Inflammatory macrophage (primary cell): ENCODE measurements at regions not wholly inside any gene's neighbourhood (a gene's known extent, or its start where the extent isn't known, plus 50 kb on each side); places are given as distances from the start of the nearest gene placed in this dataset.

Experiments
- DNase-seq, 2 donors: peaks; one replicate each; pipeline ENCODE4 v3.0.0-alpha.2; 2020 to 2022

DNA sequence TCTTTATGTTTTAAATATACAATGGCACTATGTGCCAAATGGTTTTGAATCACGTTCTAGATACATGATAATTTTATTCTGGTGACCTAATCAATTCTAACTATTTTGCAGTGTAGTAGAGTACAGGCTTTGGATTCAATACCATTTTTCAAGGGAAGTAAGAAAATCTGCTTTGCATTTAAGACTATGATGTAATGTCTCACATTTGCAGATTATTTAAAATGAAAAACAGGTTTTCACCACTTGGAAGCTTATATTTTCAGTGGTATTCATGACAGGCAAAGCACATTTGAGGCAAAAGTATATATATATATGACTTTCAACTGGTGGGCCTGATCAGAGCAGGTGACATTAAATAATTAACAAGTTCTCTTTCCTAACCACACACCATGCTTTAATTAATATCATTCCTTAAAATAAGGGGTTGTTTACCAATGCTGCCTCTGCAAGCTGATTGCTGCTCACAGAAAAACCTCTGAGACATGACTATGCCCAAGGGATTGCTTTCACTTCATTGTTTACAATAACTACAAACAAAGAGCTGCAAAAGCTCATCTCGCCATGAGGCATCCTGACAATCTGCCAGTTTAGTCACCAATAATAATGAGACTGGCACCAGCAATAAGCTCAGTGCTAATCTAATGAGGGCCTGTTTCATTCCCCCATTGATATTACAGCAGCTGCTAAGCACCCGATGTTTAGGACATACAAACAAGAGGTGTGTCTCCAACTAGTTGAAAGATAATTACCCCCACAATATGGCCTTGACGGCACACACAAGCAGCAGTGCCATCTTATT is 1176.0 kb upstream of the GJE1 start:
- no peak for DNase-seq

DNA sequence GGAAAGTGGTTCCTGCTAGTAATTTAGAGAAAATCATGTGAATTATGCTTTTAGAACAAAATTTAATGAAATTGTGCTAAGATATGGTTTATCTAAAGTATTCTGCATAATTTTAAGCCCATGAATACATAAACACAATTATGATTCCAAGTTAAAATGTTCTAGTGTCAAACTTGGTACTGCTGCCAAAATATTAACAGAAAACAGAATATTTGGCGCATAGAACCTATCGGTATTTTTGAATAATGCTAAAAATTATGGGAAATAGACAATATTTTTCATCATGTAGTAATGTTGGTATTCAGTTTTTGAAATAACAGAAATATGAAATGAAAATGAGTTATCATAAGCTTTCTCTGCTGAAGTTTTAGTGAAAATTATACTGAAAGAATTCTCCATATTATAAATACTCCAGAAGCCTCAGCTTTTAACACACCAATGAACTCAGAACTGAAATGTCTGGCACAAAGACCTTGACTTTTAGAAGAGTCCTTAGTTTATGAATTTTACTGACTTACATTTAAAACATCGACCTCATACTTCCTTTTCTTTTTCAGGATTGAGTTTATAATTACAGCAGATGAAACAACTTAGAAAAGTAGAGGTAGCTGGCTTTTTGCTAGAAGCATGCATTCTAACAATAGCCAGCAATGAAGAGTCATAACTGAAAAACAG is 1192.3 kb upstream of the GJE1 start:
- DNase-seq, result no peak

DNA sequence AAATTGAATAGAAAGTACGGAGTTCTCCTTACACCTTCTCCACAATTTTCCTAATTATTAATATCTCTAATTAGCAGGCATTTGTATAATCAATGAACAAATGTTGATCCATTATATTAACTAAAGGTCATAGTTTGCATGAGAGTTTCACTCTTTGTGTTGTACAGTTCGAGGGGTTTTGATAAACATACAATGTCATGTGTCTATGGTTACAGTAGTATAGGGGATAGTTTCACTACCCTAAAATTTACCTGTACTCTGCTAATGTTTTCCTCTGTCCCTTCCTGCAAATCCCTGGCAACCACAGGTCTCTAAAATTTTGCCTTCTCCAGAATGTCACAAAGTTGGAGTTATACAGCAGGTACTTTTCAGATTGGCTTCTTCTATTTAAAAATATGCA is 1199.8 kb upstream of the GJE1 start:
- DNase-seq, result no peak

DNA sequence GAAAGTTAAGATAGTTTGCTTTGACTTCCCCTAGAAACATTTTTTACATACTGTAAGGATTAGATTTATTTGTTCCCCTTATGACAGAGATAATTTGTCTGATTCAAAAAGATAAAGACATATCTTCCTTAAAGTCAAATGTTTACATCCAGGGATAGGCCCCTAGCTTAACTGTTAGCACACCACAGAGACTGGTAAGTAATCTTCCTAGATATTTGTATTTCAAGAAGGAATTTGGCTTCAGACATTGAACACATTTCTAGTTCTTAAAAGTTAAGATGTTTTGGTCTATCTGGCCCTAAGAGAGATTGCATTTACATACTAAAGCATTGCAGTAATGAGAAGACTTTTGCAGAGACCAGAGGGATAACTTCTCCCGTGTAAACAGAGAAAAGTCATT is 1201.1 kb upstream of the GJE1 start:
- no peak for DNase-seq

DNA sequence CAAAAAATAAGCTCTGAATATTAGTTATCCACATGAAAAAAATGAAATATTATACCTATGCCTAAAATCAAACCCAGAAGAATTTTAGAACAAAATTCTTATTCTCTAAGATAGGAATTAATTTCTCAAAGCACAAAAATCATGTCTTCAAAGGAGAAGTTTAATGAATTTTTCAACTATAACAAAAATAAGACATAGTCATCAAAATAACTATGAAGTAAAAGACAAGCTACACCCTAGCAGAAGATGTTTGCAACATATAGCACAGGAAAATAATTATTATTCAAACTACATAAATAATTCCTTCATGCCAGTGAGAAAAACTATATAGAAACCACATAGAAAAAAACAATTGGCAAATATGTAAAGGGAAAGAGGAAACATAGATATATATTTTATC is 1203.6 kb upstream of the GJE1 start:
- DNase-seq, result no peak

DNA sequence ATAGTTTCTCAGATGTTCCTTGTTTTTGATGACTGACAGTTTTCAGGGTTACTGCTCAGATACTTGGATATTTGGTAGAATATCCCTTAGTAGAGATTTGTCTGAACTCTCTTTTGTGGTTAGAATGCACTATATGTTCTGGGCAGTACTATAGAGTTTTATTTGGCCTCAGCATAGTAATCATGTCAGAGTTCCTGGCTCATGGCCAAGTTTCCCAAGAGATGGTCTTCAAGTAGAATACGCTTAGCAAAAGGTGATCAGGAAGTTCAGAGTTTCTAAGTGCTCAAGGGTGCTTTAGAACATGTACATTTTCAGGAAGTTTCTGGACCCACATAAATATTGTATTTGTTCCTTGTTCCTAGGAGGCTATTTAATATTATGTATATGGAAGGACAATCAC is 1209.7 kb upstream of the GJE1 start:
- no peak for DNase-seq

DNA sequence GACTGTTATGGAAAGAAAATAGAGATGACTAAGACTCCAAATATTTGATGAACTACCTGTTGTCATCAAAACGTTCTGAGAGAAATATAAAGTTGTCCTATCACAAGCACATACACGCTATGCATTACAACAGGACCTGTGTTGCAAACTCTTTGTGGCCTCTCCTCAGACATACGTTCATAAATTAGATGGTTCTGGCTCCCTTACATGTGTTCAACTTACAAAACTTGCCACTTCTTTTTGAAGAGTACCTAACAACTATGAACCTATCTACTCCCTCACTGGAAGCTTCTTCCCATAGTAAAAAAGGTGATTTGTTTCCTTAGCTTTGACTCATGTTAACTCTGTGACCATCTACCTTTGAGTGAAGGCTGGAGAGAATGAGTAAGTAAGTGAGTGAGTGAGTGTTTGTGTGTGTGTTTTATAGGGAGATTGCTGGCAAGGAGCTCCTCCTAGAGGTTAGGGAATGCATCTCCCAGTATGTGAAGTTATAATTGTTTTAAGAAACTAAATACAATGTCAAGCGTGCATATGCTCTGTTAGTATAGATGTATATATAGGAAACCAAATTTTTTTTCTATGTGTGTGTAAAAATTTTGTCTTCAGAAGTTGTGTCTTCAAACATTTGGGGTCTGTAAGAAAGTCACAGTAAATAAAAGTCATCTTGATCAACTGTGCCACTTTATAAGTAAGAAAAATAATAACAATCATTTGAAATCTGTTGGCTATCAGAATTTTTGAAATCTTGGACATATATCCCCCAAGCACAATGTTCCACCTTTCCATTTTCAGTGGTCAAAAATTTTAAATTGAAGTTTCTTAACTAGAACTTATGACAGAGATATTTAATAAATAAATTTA is 1211.1 kb upstream of the GJE1 start:
- peak; percentile 42 to 47 for DNase-seq

DNA sequence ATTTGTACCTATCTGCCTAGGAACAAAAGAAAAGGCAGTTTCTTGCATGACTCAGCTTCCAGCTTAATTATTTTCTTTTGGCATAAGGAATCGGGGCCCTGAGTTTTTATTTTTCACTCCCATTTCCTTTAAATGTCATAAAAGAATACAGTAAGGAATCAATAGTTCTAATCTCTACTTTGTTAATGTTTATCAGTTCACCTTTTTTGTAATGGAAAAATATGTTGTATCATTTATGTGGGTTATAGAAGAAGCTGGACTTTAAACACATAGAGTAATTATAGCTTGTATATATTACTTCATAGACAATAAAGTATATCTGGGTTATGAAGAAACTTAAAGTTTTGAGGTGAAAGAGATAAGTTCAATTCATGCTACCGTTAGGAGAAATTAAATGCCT is 1214.8 kb upstream of the GJE1 start:
- DNase-seq, result no peak

DNA sequence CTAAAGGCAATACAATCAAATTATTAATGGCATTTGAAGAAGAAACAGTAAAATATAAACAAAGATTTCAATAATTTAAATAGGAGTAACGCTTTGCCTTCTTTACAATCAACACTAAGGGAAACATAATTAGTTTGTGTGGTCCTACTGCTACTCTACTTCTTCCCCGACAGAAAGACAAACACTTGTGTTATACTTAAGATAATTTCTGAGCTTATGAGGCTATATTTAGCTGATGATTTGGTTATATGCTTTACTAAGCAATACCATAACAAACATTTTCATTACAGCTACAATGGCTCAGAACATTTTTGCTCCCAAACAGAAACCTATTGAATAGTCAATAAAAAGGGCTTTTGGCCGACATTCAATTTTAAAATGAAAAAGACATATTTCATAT is 1217.2 kb upstream of the GJE1 start:
- DNase-seq, result no peak

DNA sequence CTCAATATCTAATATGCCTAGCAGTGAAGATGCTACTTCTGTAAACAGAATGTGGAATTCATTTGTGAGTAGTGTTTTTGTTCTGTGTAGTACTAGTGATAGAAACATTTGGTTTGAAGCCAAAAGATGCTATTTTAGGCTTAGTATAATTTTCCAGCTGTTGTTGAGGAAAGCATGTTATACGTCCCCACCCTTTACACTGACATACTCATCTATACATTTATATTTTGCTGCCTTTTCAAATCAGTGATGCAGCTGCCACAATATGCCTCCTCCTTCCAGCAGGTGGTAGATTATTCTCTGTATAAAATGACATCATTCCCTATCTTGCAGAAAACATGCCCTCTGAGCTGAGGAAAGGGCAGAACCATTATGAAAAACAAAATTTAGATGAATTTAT is 1217.6 kb upstream of the GJE1 start:
- DNase-seq, result no peak

DNA sequence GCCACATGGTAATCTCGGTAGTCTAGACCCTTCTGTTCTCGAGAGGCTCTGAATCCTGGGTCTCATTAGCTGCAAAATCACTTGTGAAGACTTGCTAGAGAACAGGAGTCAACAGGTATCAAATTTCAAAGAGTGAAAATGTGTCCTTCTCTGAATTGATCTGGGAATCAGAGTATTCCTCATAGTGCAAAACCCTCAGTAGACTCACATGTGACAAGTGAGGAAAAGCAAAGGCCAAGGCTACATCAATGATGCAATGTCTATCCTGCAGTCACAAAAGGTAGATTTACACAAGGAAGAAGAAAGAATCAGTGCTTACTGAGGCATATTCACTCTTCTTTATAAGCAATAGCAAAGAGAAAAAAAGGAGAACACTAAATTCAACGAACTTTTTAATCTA is 1220.0 kb upstream of the GJE1 start:
- no peak for DNase-seq

DNA sequence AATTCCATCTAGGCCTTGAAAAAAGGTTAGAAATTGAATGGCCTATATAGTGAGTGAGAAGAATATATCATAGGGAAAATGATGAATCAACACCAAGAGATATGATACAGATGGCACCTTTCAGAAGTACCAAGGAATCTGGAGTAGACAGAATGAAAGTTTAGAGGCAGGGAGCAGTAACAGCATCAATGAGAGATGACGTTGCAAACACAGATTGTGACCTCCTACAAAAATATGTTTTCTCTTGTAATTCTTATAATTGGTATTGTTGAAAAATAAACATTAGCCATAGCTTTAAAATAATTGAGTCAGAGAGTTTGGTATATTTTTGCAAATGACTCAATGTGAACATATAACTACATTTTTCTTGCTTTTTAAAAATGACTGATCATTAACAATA is 1223.1 kb upstream of the GJE1 start:
- no peak for DNase-seq

DNA sequence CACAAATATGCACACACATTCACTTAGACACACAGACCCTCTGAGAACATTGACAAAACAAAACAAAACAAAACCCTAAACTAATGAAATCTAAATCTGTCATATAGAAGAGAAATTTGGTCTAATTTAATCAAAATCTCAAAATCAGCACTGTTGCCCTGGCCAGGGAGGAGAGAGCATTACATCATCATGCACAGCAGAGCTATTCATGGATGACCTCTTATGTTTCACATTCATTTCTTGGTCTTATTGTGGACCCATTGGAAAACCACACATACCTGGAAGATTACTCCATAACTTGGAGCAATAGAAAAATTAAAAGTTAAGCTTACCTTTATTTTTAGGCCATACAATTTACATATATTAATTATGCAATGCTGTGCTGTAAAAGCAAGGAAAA is 1223.6 kb upstream of the GJE1 start:
- no peak for DNase-seq

DNA sequence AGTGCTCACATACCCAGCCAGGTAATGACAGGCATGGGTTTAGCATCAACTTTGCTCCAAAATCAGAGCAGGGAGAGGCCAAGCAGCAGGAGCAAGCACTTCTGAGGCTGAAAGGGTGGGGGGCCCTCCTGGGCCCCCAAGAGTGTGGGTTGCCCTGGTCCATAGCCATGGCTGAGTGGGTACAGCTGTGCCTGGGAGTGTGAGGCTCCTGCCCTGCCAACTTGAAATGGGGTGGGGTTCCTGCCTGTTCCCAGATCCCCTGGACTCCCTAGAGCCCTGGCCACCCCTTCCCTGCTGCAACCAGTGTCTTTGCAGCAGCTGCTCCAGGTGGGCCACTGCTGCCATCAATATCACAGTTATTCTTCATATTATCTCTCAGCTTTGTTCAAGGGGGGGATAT is 1224.2 kb upstream of the GJE1 start:
- DNase-seq, result no peak

DNA sequence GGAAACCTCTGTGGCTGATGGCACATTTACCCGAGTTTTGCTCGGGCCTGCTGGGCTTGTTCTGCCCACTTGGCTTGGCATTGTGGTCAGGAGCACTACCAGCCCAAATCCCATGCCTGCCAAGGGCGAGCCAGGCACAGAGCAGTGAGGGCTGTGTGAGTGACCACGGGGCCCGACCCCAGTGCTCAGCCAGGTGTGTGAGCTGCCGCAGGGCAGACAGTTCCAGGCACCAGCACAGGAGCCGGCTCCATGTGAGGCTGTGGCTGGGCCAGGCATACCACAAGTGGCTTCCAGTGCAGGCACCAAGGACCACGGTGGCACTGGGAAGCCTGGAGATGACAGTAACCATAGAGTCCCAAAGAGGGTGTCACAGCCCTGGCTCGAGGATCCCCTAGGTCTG is 1225.5 kb upstream of the GJE1 start:
- no peak for DNase-seq

DNA sequence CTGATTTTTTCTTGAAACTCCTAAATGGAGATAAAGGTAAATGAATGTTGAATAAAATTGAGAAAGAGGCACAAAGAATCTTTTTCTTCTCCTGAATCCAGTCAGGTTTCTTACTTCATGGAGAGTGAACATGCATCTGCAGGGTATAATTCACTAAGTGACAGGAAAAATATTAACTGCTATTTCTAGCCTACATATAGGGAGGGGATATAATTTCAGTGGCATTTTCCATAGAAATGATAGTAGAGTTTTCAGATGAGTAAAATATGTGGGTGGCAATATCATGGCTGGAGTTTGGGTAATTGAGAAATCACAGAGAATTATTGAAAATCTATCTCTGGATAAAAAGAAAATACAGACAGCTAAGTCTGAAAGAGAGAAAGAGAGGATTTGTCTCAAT is 1227.0 kb upstream of the GJE1 start:
- DNase-seq, result no peak

DNA sequence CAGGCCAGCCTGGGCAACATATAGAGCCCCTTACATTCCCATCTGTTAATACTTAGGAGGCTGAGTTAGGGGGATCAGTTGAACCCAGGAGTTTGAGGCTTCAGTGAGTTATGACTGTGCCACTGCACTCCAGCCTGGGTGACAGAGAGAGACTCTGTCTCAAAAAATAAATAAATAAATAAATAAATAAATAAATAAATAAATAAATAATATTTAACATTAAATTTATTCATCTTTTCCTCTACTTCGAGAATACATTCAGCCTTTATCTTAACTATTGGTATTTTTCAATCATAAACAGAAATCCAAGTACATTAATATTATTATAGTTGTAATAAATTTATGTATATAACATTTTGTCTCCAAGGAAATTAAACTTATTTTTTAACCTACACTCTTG is 1227.7 kb upstream of the GJE1 start:
- no peak for DNase-seq

DNA sequence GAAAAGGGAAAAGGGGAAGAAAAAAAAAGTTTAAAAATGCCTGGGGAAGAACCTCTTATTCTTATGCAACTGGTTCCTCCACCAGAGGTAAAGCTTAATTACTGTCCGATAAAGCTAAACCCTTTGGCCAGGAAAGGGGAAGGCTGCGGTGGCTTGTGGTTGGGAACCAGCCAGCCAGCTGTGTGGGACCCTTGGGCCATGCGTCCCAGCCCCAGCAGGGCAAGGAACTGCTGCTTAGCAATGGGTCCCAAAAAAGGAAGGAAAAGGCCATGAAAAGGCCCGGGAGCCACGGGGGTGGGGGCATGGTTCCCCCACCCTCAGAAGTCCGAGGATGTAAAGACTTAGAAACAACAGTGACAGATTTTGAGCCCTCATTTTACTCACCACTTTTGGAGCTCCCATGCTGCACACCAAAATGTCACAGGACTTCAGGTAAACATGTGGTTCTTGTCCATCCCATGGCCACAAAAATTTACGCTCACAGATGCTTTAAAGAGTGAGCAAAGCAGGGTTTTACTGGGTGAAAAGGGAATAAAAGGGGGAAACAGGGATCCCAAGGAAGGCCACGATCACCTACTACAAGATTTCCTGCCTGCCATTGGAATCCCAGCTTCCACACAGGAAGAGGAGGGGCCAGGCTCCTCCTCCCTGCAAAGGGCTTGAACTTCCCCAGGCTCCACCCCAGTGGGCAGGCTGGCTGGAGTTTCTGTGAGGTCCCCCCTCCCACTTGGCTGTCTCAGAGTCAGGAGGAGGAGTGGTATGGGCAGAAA is 1234.7 kb upstream of the GJE1 start:
- peak; percentile 36 to 85 for DNase-seq

DNA sequence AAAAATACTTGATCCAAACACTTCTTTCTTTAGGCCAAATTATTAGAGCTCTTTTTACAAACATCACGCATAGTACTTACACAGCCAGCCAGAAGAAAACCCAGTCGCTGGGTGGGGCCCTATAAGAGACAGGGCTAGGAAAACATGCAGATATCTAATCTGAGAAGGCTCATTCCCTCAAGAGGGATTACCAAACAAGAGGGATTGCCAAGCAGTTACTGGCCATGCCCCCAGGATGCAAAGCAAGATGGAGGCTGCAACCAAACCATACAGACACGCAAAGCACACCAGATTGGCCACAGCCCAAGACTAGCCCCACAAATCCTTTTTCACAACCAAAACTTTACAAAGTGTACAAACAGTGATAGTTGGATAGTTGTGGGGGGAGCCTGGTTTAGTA is 1235.4 kb upstream of the GJE1 start:
- peak in 1 of 2 donors; percentile 52 for DNase-seq

DNA sequence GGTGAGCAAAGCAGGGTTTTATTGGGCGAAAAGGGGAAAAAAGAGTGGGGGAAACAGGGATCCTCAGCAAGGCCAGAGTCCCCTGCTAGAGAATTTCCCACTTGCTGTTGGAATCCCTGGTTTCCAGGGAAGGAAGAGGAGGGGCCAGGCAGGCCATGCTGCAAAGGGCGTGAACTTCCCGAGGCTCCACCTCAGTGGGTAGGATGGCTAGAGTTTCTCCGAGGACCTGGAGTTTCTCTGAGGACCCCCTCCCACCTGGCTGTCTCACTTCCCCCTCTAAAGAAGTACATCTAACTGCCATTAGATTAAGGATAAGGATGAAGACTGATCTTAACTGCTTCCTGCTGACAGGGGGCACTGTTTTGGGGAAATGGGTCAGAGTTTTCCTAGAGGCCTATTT is 1239.3 kb upstream of the GJE1 start:
- no peak for DNase-seq

DNA sequence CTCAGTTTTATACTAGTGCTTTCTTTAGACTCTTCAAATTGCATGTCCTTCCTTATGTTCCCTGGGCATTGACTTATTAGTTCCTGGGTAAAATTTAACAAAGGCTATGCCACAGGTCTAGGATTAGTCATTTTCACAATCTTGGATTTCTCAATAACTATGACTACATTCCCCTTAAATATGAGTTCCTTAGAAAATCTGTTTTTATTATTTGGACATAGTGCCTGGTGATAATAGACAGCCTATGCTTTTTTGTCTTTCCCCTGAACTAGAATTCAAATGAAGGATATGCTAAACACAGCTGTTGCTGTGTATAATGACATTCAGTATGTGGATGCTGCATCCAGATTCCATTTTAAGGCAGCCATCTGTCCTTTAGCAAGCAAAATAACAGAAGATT is 1252.8 kb upstream of the GJE1 start:
- peak; percentile 55 to 71 for DNase-seq

DNA sequence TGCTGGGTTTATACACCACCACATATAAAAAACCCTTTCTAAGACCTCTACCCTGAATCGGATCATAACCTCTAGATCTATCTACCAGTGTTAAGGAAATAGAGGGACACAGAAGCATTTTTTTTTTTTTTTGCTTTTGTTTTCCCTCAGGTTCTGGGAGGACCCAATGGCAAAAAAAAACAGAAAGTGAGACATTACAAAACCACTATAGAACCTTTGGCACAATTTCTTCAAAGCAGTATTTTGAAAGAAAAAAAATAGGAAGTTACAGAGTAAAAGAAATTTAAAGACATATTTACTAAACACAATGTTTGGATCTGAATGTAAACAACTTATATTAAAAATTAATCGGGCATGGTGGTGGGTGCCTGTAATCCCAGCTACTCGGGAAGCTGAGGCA is 1258.7 kb upstream of the GJE1 start:
- DNase-seq, result peak; percentile 14 to 58

DNA sequence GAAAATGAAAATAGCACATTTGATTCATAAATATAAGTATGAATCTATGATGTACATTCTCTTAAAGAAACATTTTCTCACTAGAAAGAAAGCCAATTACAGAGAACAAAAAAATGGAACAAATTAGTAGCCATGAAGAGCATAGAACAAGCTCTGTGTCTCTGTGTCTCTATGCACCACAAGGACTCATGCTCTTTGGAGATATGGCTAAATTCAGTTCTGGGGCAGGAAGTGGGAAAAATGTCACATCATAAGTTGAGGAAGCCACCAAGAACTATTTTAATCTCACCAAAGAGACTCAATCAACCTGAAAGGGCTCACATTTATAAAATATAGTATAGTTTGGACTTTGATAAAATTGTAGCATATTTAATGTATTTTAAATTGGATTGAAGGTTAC is 1259.8 kb upstream of the GJE1 start:
- DNase-seq, result peak in 1 of 2 donors; percentile 5
